ENCODE measurements at regions not wholly inside any gene's neighbourhood (a gene's known extent, or its start where the extent isn't known, plus 50 kb on each side); places are given as distances from the start of the nearest gene placed in this dataset.

DNA sequence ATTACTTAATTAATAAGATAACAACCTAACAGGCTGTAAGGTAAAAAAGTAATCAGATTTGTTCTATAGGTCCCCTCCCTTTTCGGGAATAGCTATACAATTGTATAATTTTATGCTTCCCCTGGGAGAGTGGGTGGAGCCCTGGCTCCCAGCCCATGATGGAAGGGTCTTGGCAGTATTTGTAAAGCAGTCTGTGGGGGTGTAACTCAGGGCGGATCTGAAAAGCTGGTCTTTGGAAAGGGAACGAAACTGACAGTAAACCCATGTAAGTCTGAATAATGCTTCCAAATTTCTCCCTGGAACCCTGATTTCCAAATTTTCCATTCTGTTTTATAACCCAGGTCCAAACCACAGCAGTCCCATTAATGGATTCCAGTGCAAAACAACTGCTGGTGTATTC lies 110.4 kb downstream of the DAD1 start:
- H3K9me3 ChIP-seq (ENCODE audit: control insufficient read depth in 3 of 3, low read length in 3 of 3), result no peaks in the 10 kb centered on the region
- peaks cover 8 to 33% (median 19%) of the 10 kb centered on the region in 3 donors for H3K4me1 ChIP-seq (ENCODE audit: control insufficient read depth in 3 of 3, insufficient read depth in 3 of 3, low read length in 3 of 3)
- peaks cover 0 to 3% (median 0%) of the 10 kb centered on the region in 3 donors for H3K27me3 ChIP-seq (ENCODE audit: control insufficient read depth in 3 of 3, insufficient read depth in 3 of 3, low read length in 3 of 3)
- H3K9ac ChIP-seq (ENCODE audit: low read depth in 1 of 3, low read length in 3 of 3), result no peak overlapping the region
- H3K36me3 ChIP-seq (ENCODE audit: control insufficient read depth in 3 of 3, insufficient read depth in 3 of 3, low read length in 3 of 3), result no peaks in the 10 kb centered on the region
- no peak overlapping the region for H3K4me3 ChIP-seq (ENCODE audit: low read length in 3 of 3)
- H3K27ac ChIP-seq (ENCODE audit: low read depth, low read length), result no peak overlapping the region

GRCh38 chr14:22478247-22478646 lies 110.8 kb downstream of the DAD1 start:
- H3K27me3 ChIP-seq (ENCODE audit: control insufficient read depth in 3 of 3, insufficient read depth in 3 of 3, low read length in 3 of 3), result peaks cover 0 to 3% (median 0%) of the 10 kb centered on the region in 3 donors
- no peak overlapping the region for H3K4me3 ChIP-seq (ENCODE audit: low read length in 3 of 3)
- H3K4me1 ChIP-seq (ENCODE audit: control insufficient read depth in 3 of 3, insufficient read depth in 3 of 3, low read length in 3 of 3), result peaks cover 11 to 33% (median 19%) of the 10 kb centered on the region in 3 donors
- no peaks in the 10 kb centered on the region for H3K36me3 ChIP-seq (ENCODE audit: control insufficient read depth in 3 of 3, insufficient read depth in 3 of 3, low read length in 3 of 3)
- no peaks in the 10 kb centered on the region for H3K9me3 ChIP-seq (ENCODE audit: control insufficient read depth in 3 of 3, low read length in 3 of 3)
- no peak overlapping the region for H3K27ac ChIP-seq (ENCODE audit: low read depth, low read length)
- H3K9ac ChIP-seq (ENCODE audit: low read depth in 1 of 3, low read length in 3 of 3), result no peak overlapping the region

DNA sequence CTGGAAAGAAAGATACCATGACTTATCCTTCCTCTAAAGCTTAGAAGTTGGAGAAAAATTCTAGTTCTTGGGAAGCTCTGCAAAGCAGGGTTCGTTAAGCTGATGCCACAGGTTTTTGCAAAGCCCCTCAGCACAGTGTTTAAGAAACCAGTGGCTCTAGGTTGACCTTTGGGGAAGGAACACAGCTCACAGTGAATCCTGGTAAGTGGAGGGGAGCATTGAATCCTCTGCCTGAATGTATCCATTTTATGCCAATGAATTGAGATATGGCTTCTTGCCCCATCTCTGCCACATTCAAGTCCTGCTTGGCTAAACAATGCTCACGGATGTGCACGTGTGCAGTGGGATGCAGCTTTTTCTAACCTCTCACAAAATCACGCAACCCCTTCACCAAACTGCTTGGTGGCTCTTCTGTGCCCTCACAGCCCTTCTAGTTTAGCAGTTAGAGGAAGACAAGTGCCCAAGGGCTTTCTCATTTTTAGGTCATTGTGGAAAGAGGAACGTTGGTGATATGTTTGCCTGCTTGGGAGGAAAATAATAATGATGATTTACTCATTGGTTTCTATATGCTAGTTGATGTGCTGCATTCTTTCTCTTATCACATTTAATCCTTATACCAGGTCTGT lies 111.3 kb downstream of the DAD1 start:
- no peaks in the 10 kb centered on the region for H3K9me3 ChIP-seq (ENCODE audit: control insufficient read depth in 3 of 3, low read length in 3 of 3)
- H3K36me3 ChIP-seq (ENCODE audit: control insufficient read depth in 3 of 3, insufficient read depth in 3 of 3, low read length in 3 of 3), result no peaks in the 10 kb centered on the region
- H3K9ac ChIP-seq (ENCODE audit: low read depth in 1 of 3, low read length in 3 of 3), result no peak overlapping the region
- no peak overlapping the region for H3K4me3 ChIP-seq (ENCODE audit: low read length in 3 of 3)
- H3K4me1 ChIP-seq (ENCODE audit: control insufficient read depth in 3 of 3, insufficient read depth in 3 of 3, low read length in 3 of 3), result peaks cover 11 to 33% (median 19%) of the 10 kb centered on the region in 3 donors
- no peak overlapping the region for H3K27ac ChIP-seq (ENCODE audit: low read depth, low read length)
- peaks cover 0 to 3% (median 0%) of the 10 kb centered on the region in 3 donors for H3K27me3 ChIP-seq (ENCODE audit: control insufficient read depth in 3 of 3, insufficient read depth in 3 of 3, low read length in 3 of 3)

GRCh38 chr14:22476887-22477286 lies 112.1 kb downstream of the DAD1 start:
- no peak overlapping the region for H3K27ac ChIP-seq (ENCODE audit: low read depth, low read length)
- no peak overlapping the region for H3K9ac ChIP-seq (ENCODE audit: low read depth in 1 of 3, low read length in 3 of 3)
- H3K4me1 ChIP-seq (ENCODE audit: control insufficient read depth in 3 of 3, insufficient read depth in 3 of 3, low read length in 3 of 3), result peaks cover 11 to 30% (median 14%) of the 10 kb centered on the region in 3 donors

DNA sequence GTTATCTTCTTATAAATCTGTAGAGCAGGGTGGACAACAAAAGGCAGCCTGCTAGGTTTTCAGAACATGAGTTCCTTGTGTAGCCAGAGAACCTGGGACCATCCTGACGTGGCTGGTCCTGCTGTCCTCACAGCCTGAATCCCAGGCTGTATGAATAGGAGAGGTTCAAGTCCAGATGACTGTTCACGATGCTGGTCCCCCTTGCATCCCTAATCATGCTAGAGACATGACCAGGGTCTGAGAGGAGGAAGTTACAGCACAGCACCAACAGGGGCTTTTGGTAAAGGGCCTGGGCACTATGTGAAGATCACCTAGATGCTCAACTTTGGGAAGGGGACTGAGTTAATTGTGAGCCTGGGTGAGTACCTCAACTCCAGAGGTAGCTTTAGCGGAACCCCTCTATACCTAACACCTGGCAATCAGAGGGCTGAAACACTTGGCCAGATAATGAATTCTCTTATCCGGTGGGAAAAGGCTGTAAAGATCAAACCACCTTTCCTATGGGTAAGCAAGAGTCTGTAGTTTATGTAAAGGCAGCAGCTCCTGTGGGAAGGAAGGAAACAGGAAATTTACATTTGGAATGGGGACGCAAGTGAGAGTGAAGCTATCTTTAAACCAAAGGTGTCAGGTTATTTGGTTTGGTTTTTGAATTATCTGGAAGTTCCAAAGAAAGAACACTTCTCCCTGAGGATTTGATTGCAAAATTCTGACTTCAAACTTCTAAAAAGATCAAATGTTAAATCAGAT lies 112.8 kb downstream of the DAD1 start:
- Histone ChIP-seq H3K9me3 (ENCODE audit: control insufficient read depth in 3 of 3, low read length in 3 of 3) (no peaks in the 10 kb centered on the region), H3K27ac (ENCODE audit: low read depth, low read length) (no peak overlapping the region), H3K36me3 (ENCODE audit: control insufficient read depth in 3 of 3, insufficient read depth in 3 of 3, low read length in 3 of 3) (no peaks in the 10 kb centered on the region), H3K27me3 (ENCODE audit: control insufficient read depth in 3 of 3, insufficient read depth in 3 of 3, low read length in 3 of 3) (peaks cover 0 to 3% (median 0%) of the 10 kb centered on the region in 3 donors), H3K4me1 (ENCODE audit: control insufficient read depth in 3 of 3, insufficient read depth in 3 of 3, low read length in 3 of 3) (peaks cover 11 to 24% (median 12%) of the 10 kb centered on the region in 3 donors), H3K4me3 (ENCODE audit: low read length in 3 of 3) (no peak overlapping the region), H3K9ac (ENCODE audit: low read depth in 1 of 3, low read length in 3 of 3) (no peak overlapping the region)

More at GRCh38 chr14:22476887-22477286, 112.1 kb downstream of the DAD1 start:
- peaks cover 0 to 3% (median 0%) of the 10 kb centered on the region in 3 donors for H3K27me3 ChIP-seq (ENCODE audit: control insufficient read depth in 3 of 3, insufficient read depth in 3 of 3, low read length in 3 of 3)
- H3K36me3 ChIP-seq (ENCODE audit: control insufficient read depth in 3 of 3, insufficient read depth in 3 of 3, low read length in 3 of 3), result no peaks in the 10 kb centered on the region
- H3K4me3 ChIP-seq (ENCODE audit: low read length in 3 of 3), result no peak overlapping the region
- H3K9me3 ChIP-seq (ENCODE audit: control insufficient read depth in 3 of 3, low read length in 3 of 3), result no peaks in the 10 kb centered on the region

DNA sequence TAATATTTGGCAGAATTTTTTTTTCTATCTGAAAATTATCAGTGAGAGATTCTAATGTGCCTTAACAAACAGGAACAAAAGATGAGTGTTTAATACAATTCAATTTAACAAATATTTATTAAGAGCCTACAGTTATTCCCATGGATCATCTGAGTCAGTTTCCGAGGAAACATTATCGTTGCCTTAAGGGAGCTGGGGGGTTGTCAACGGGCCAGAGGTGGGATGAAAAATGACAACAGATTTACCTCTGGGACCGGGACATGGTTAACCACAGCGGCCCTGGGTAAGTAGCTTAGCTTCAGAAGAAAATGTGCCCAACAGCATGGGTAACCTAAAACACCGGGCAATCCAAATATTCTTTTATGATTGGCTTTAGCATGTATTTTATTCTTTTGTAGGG lies 113.6 kb downstream of the DAD1 start:
- Histone ChIP-seq H3K9ac (ENCODE audit: low read depth in 1 of 3, low read length in 3 of 3) (no peak overlapping the region), H3K9me3 (ENCODE audit: control insufficient read depth in 3 of 3, low read length in 3 of 3) (no peaks in the 10 kb centered on the region), H3K4me1 (ENCODE audit: control insufficient read depth in 3 of 3, insufficient read depth in 3 of 3, low read length in 3 of 3) (peaks cover 11 to 22% (median 12%) of the 10 kb centered on the region in 3 donors), H3K4me3 (ENCODE audit: low read length in 3 of 3) (no peak overlapping the region), H3K27ac (ENCODE audit: low read depth, low read length) (no peak overlapping the region), H3K36me3 (ENCODE audit: control insufficient read depth in 3 of 3, insufficient read depth in 3 of 3, low read length in 3 of 3) (no peaks in the 10 kb centered on the region), H3K27me3 (ENCODE audit: control insufficient read depth in 3 of 3, insufficient read depth in 3 of 3, low read length in 3 of 3) (peaks cover 0 to 3% (median 0%) of the 10 kb centered on the region in 3 donors)

GRCh38 chr14:22474730-22475351 lies 114.2 kb downstream of the DAD1 start:
- Histone ChIP-seq H3K9me3 (ENCODE audit: control insufficient read depth in 3 of 3, low read length in 3 of 3) (no peaks in the 10 kb centered on the region), H3K27me3 (ENCODE audit: control insufficient read depth in 3 of 3, insufficient read depth in 3 of 3, low read length in 3 of 3) (peaks cover 0 to 3% (median 0%) of the 10 kb centered on the region in 3 donors), H3K4me3 (ENCODE audit: low read length in 3 of 3) (no peak overlapping the region), H3K4me1 (ENCODE audit: control insufficient read depth in 3 of 3, insufficient read depth in 3 of 3, low read length in 3 of 3) (peaks cover 11 to 22% (median 12%) of the 10 kb centered on the region in 3 donors), H3K9ac (ENCODE audit: low read depth in 1 of 3, low read length in 3 of 3) (no peak overlapping the region), H3K36me3 (ENCODE audit: control insufficient read depth in 3 of 3, insufficient read depth in 3 of 3, low read length in 3 of 3) (no peaks in the 10 kb centered on the region), H3K27ac (ENCODE audit: low read depth, low read length) (no peak overlapping the region)

- Histone ChIP-seq H3K9me3 (ENCODE audit: control insufficient read depth in 3 of 3, low read length in 3 of 3) (no peaks in the 10 kb centered on the region), H3K4me3 (ENCODE audit: low read length in 3 of 3) (no peak overlapping the region), H3K9ac (ENCODE audit: low read depth in 1 of 3, low read length in 3 of 3) (no peak overlapping the region), H3K4me1 (ENCODE audit: control insufficient read depth in 3 of 3, insufficient read depth in 3 of 3, low read length in 3 of 3) (peaks cover 3 to 17% (median 5%) of the 10 kb centered on the region in 3 donors), H3K27ac (ENCODE audit: low read depth, low read length) (no peak overlapping the region), H3K36me3 (ENCODE audit: control insufficient read depth in 3 of 3, insufficient read depth in 3 of 3, low read length in 3 of 3) (no peaks in the 10 kb centered on the region), H3K27me3 (ENCODE audit: control insufficient read depth in 3 of 3, insufficient read depth in 3 of 3, low read length in 3 of 3) (no peaks in the 10 kb centered on the region)
Measured at GRCh38 chr14:22472935-22473854, 115.8 kb downstream of the DAD1 start.

DNA sequence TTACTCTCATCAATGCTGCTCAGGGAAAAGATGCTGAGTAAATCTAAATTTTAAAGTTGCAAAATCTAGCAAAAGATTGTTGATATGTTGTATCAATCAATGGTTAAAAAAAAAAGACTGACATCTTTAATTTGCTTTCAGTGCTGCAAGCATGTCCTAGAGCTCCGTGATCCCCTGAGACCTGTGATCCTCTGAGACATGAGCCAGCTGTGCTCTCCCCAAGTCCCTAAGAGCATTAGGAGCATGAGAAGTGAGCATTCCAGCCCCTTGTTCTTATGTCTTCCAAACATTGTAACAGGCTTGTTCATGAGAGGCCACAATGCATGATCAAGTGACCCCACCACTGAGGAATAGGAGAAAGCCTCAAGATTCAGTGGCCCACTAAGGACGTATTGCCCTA lies 116.6 kb downstream of the DAD1 start:
- Histone ChIP-seq H3K4me1 (ENCODE audit: control insufficient read depth in 3 of 3, insufficient read depth in 3 of 3, low read length in 3 of 3) (peaks cover 0 to 14% (median 5%) of the 10 kb centered on the region in 3 donors), H3K4me3 (ENCODE audit: low read length in 3 of 3) (no peak overlapping the region), H3K36me3 (ENCODE audit: control insufficient read depth in 3 of 3, insufficient read depth in 3 of 3, low read length in 3 of 3) (no peaks in the 10 kb centered on the region), H3K27me3 (ENCODE audit: control insufficient read depth in 3 of 3, insufficient read depth in 3 of 3, low read length in 3 of 3) (no peaks in the 10 kb centered on the region), H3K9me3 (ENCODE audit: control insufficient read depth in 3 of 3, low read length in 3 of 3) (no peaks in the 10 kb centered on the region), H3K27ac (ENCODE audit: low read depth, low read length) (no peak overlapping the region), H3K9ac (ENCODE audit: low read depth in 1 of 3, low read length in 3 of 3) (no peak overlapping the region)

All from skeletal muscle tissue (tissue), 3 donors.